H1 (cell line): ENCODE measurements at regions not wholly inside any gene's neighbourhood (a gene's known extent, or its start where the extent isn't known, plus 50 kb on each side); places are given as distances from the start of the nearest gene placed in this dataset.

Experiments used
- CTCF ChIA-PET: fragments of 300-600 bp; sonication (Branson Sonifier 250); formaldehyde crosslinking; loops from one replicate; lab custom pipeline; 2021; ENCODE audit not compliant: partially characterized antibody; lab: Charles Lee
- POLR2A ChIA-PET: fragments of 300-600 bp; sonication (Branson Sonifier 250); formaldehyde crosslinking; loops from one replicate; lab custom pipeline; 2021; ENCODE audit warnings: inconsistent platforms; ENCODE audit not compliant: partially characterized antibody; lab: Charles Lee
- DNase-seq, 2 experiments: peaks; one replicate each; pipeline versions ENCODE4 v3.0.0 to v3.0.0-alpha.2; 2010 to 2022; ENCODE audit warnings: low spot score in 2 of 2, low read depth in 1 of 2, mixed read lengths in 1 of 2
- FAIRE-seq: peaks from 2 replicates; lab custom pipeline; 2011; peaks lifted over from hg19 to GRCh38; lab: Jason Lieb, UNC
- H2AFZ ChIP-seq: 2 replicates; pipeline ENCODE4 v1.8.1; 2012; ENCODE audit warnings: low read length, inconsistent platforms
- H2AK5ac ChIP-seq: 2 replicates; pipeline ENCODE4 v1.6.1; 2013; ENCODE audit warnings: low read depth, low read length
- H2BK120ac ChIP-seq: replicated peaks from 2 replicates; pipeline ENCODE3; 2013; ENCODE audit warnings: low read depth, low read length, inconsistent platforms
- H2BK12ac ChIP-seq: 2 replicates; pipeline ENCODE4 v1.6.1; 2013; ENCODE audit warnings: low read depth, low read length
- H2BK15ac ChIP-seq: 2 replicates; pipeline ENCODE4 v1.6.1; 2013; ENCODE audit warnings: low read length
- H2BK20ac ChIP-seq: 2 replicates; pipeline ENCODE4 v1.6.1; 2013; ENCODE audit warnings: low read length
- H2BK5ac ChIP-seq: 2 replicates; pipeline ENCODE4 v1.6.1; 2013; ENCODE audit warnings: low read depth, low read length
- H3K14ac ChIP-seq: 2 replicates; pipeline ENCODE4 v1.6.1; 2013; ENCODE audit warnings: inconsistent platforms; ENCODE audit not compliant: insufficient read length
- H3K18ac ChIP-seq: 2 replicates; pipeline ENCODE4 v1.6.1; 2013; ENCODE audit warnings: low read length; ENCODE audit errors: extremely low read depth
- H3K23ac ChIP-seq: 2 replicates; pipeline ENCODE4 v1.6.1; 2013; ENCODE audit warnings: inconsistent platforms; ENCODE audit not compliant: insufficient read length
- H3K23me2 ChIP-seq: 2 replicates; pipeline ENCODE4 v1.6.1; 2013; ENCODE audit warnings: low read depth, low read length
- H3K27ac ChIP-seq: 2 replicates; pipeline ENCODE4 v1.6.1; 2011; ENCODE audit warnings: low read depth, low read length, inconsistent platforms
- H3K27me3 ChIP-seq, 4 experiments: replicated peaks in 1 of 4; 1 replicate in 1 of 4; 2 replicates in 3 of 4; pipeline versions ENCODE4 v1.6.1 to v1.8.1; 2011 to 2013; ENCODE audit warnings: low read length in 3 of 4, mild to moderate bottlenecking in 3 of 4, inconsistent platforms in 2 of 4, mixed read lengths in 2 of 4, moderate library complexity in 1 of 4; ENCODE audit not compliant: control insufficient read depth in 3 of 4, insufficient read depth in 3 of 4; ENCODE audit errors: extremely low read depth in 1 of 4
- H3K36me3 ChIP-seq, 4 experiments: 2 replicates each; pipeline versions ENCODE4 v1.6.1 to v1.8.1; 2011 to 2013; ENCODE audit warnings: mild to moderate bottlenecking in 4 of 4, low read length in 3 of 4, moderate library complexity in 2 of 4, control low read depth in 1 of 4, inconsistent platforms in 1 of 4; ENCODE audit not compliant: insufficient read depth in 4 of 4, control insufficient read depth in 2 of 4
- H3K4ac ChIP-seq: replicated peaks from 2 replicates; pipeline ENCODE3; 2013; ENCODE audit warnings: low read length, low read depth, mixed read lengths, inconsistent platforms; ENCODE audit not compliant: insufficient read length
- H3K4me1 ChIP-seq, 4 experiments: replicated peaks in 1 of 4; 1 replicate in 1 of 4; 2 replicates in 3 of 4; pipeline versions ENCODE4 v1.6.1 to v1.8.1; 2011 to 2013; ENCODE audit warnings: low read length in 3 of 4, inconsistent platforms in 2 of 4, mixed read lengths in 1 of 4; ENCODE audit not compliant: insufficient read depth in 4 of 4, control insufficient read depth in 3 of 4
- H3K4me2 ChIP-seq, 2 experiments: 2 replicates each; pipeline versions ENCODE4 v1.6.1 to v1.8.1; 2011 to 2013; ENCODE audit warnings: low read depth in 2 of 2, low read length in 2 of 2, control low read depth in 1 of 2, inconsistent platforms in 1 of 2, mild to moderate bottlenecking in 1 of 2; ENCODE audit not compliant: insufficient read depth in 1 of 2
- H3K4me3 ChIP-seq, 4 experiments: fragments of 200-600, 300-600 bp in 1 of 4; sonication (generic), shearing (Covaris generic), sonication (Bioruptor Twin) in 1 of 4; 2 replicates each; pipeline versions ENCODE4 v1.5.1 to v1.8.1; 2011 to 2016; ENCODE audit warnings: low read length in 4 of 4, low read depth in 3 of 4, control low read depth in 2 of 4, inconsistent platforms in 2 of 4, mild to moderate bottlenecking in 2 of 4, mixed read lengths in 1 of 4, moderate library complexity in 1 of 4; ENCODE audit not compliant: insufficient read depth in 2 of 4; ENCODE audit errors: extremely low read depth in 1 of 4
- H3K56ac ChIP-seq: replicated peaks from 2 replicates; pipeline ENCODE3; 2013; ENCODE audit warnings: low read depth, mild to moderate bottlenecking, mixed read lengths, low read length, inconsistent platforms; ENCODE audit not compliant: insufficient read length
- H3K79me1 ChIP-seq: 2 replicates; pipeline ENCODE4 v1.6.1; 2013; ENCODE audit warnings: low read depth, low read length, control low read depth
- H3K79me2 ChIP-seq, 2 experiments: 2 replicates each; pipeline versions ENCODE4 v1.6.1 to v1.8.1; 2012 to 2013; ENCODE audit warnings: low read length in 2 of 2, mild to moderate bottlenecking in 2 of 2, inconsistent platforms in 1 of 2; ENCODE audit not compliant: insufficient read depth in 2 of 2, control insufficient read depth in 1 of 2
- H3K9ac ChIP-seq, 4 experiments: replicated peaks in 1 of 4; 1 replicate in 1 of 4; 2 replicates in 3 of 4; pipeline versions ENCODE4 v1.6.1 to v1.8.1; 2011 to 2013; ENCODE audit warnings: low read depth in 3 of 4, low read length in 3 of 4, control low read depth in 2 of 4, mild to moderate bottlenecking in 2 of 4, moderate library complexity in 2 of 4, inconsistent platforms in 1 of 4; ENCODE audit errors: extremely low read depth in 1 of 4
- H3K9me3 ChIP-seq, 2 experiments: 2 replicates each; pipeline versions ENCODE4 v1.6.1 to v1.8.1; 2012 to 2013; ENCODE audit warnings: mild to moderate bottlenecking in 2 of 2, moderate library complexity in 2 of 2, control low read depth in 1 of 2, inconsistent platforms in 1 of 2, low read depth in 1 of 2, low read length in 1 of 2, mixed read lengths in 1 of 2; ENCODE audit not compliant: insufficient read depth in 2 of 2
- H4K20me1 ChIP-seq, 2 experiments: replicated peaks in 1 of 2; 2 replicates each; pipeline versions ENCODE3 to v1.8.1; 2011 to 2013; ENCODE audit warnings: inconsistent platforms in 2 of 2, low read length in 2 of 2, mild to moderate bottlenecking in 1 of 2; ENCODE audit not compliant: insufficient read depth in 2 of 2, control insufficient read depth in 1 of 2
- H4K5ac ChIP-seq: 2 replicates; pipeline ENCODE4 v1.6.1; 2013; ENCODE audit warnings: low read length, low read depth, mixed read lengths, inconsistent platforms; ENCODE audit not compliant: insufficient read length
- H4K8ac ChIP-seq: 2 replicates; pipeline ENCODE4 v1.8.0; 2013; ENCODE audit warnings: mild to moderate bottlenecking, moderate library complexity, low read length, inconsistent platforms; ENCODE audit not compliant: insufficient read depth; ENCODE audit errors: extremely low read depth
- H4K91ac ChIP-seq: replicated peaks from 2 replicates; pipeline ENCODE3; 2013; ENCODE audit warnings: low read length, mixed read lengths, inconsistent platforms; ENCODE audit not compliant: insufficient read length
- CBX8 ChIP-seq: fragments of 300-800, 300-1000 bp; sonication (generic); IDR thresholded peaks from 2 replicates; pipeline ENCODE4 v1.7.1; 2016; ENCODE audit warnings: low read depth, low read length, borderline replicate concordance
- CEBPB ChIP-seq: IDR thresholded peaks from 2 replicates; pipeline ENCODE4 v1.6.1; 2012; ENCODE audit warnings: low read depth, low read length
- E2F6 ChIP-seq: IDR thresholded peaks from 2 replicates; pipeline ENCODE4 v1.6.1; 2012; ENCODE audit warnings: inconsistent platforms
- FOSL1 ChIP-seq: IDR thresholded peaks from 2 replicates; pipeline ENCODE4 v1.6.1; 2011; ENCODE audit warnings: mild to moderate bottlenecking, low read depth, low read length, moderate library complexity; ENCODE audit not compliant: insufficient read depth
- KDM5A ChIP-seq: fragments of 200-600 bp; IDR thresholded peaks from 2 replicates; pipeline ENCODE4 v1.7.1; 2012; ENCODE audit warnings: mild to moderate bottlenecking, low read length, inconsistent platforms, mixed read lengths
- MAX ChIP-seq: IDR thresholded peaks from 2 replicates; pipeline ENCODE4 v1.6.1; 2012; ENCODE audit warnings: inconsistent platforms
- NRF1 ChIP-seq: IDR thresholded peaks from 2 replicates; pipeline ENCODE4 v1.6.1; 2011; ENCODE audit warnings: mild to moderate bottlenecking, low read depth, low read length, improper control_type of control experiment
- POLR2AphosphoS5 ChIP-seq: IDR thresholded peaks from 2 replicates; pipeline ENCODE4 v1.6.1; 2011; ENCODE audit warnings: low read depth, low read length
- SIX5 ChIP-seq: IDR thresholded peaks from 2 replicates; pipeline ENCODE4 v1.6.1; 2011; ENCODE audit warnings: mild to moderate bottlenecking, low read depth, low read length
- TBP ChIP-seq: IDR thresholded peaks from 2 replicates; pipeline ENCODE4 v1.6.1; 2011; ENCODE audit warnings: low read depth, low read length, improper control_type of control experiment
- USF2 ChIP-seq: IDR thresholded peaks from 2 replicates; pipeline ENCODE4 v1.6.1; 2011; ENCODE audit warnings: low read length, improper control_type of control experiment
- WGBS, 2 experiments: shearing (Covaris generic) in 1 of 2; methylation state at CpG; one replicate each; pipeline versions ENCODE4 v1.1.6 to v1.1.7; 2013 to 2015; ENCODE audit warnings: low lambda C conversion rate in 2 of 2, mixed read lengths in 2 of 2, inconsistent platforms in 1 of 2, low coverage in 1 of 2, missing lambda C conversion rate in 1 of 2; ENCODE audit not compliant: insufficient replicate concordance in 2 of 2, insufficient coverage in 1 of 2, insufficient read length in 1 of 2; ENCODE audit errors: extremely low coverage in 1 of 2, missing lambda C conversion rate in 1 of 2; 5-methylcytosine and 5-hydroxymethylcytosine counted together

- H3K4ac ChIP-seq, result no peak overlapping the region
- H2BK12ac ChIP-seq, result no peak overlapping the region
- TF ChIP-seq USF2 (no peak), NRF1 (no peak), CEBPB (no peak), FOSL1 (no peak), MAX (no peak), SIX5 (no peak), KDM5A (no peak), POLR2AphosphoS5 (no peak), TBP (no peak), E2F6 (no peak), CBX8 (no peak)
- H3K79me2 ChIP-seq, result no peaks in the 10 kb centered on the region
- H3K9me3 ChIP-seq, result no peaks in the 10 kb centered on the region
- H2AK5ac ChIP-seq, result no peak overlapping the region
- no peak for DNase-seq
- H3K4me1 ChIP-seq, result no peaks in the 10 kb centered on the region
- H3K9ac ChIP-seq, result no peak overlapping the region
- H3K4me2 ChIP-seq, result no peak overlapping the region
- H4K5ac ChIP-seq, result no peak overlapping the region
- H3K56ac ChIP-seq, result no peak overlapping the region
- no peaks in the 10 kb centered on the region for H3K79me1 ChIP-seq
- H3K27ac ChIP-seq, result no peak overlapping the region
- no peaks in the 10 kb centered on the region for H3K27me3 ChIP-seq
- H3K36me3 ChIP-seq, result no peaks in the 10 kb centered on the region
- H3K23ac ChIP-seq, result no peak overlapping the region
- no peak overlapping the region for H2BK20ac ChIP-seq
- no peak overlapping the region for H2BK15ac ChIP-seq
- POLR2A ChIA-PET, result no interaction called here
- no peak overlapping the region for H3K14ac ChIP-seq
- H3K18ac ChIP-seq, result no peak overlapping the region
- no peak overlapping the region for H2AFZ ChIP-seq
- no peak overlapping the region for H4K8ac ChIP-seq
- CTCF ChIA-PET, result no interaction called here
- no peak overlapping the region for H4K91ac ChIP-seq
- FAIRE-seq, result no peak
- 95% methylated on average over 8 of the region's 11 CpGs; no CpG with 5 or more reads in 1 of the 2 experiments for WGBS, 2 experiments
- H3K23me2 ChIP-seq, result no peaks in the 10 kb centered on the region
- H3K4me3 ChIP-seq, result no peak overlapping the region
- no peak overlapping the region for H2BK120ac ChIP-seq
- no peaks in the 10 kb centered on the region for H4K20me1 ChIP-seq
- H2BK5ac ChIP-seq, result no peak overlapping the region
Measured at GRCh38 chrX:118884552-118885138, 61.0 kb downstream of the ZCCHC12 start.
